Keratinocyte (primary cell): ENCODE measurements at regions not wholly inside any gene's neighbourhood (a gene's known extent, or its start where the extent isn't known, plus 50 kb on each side); places are given as distances from the start of the nearest gene placed in this dataset.

Source experiments
- DNase-seq: peaks from one replicate; pipeline ENCODE4 v3.0.0-alpha.2; 2011; ENCODE audit warnings: low read depth, missing footprints, low spot score
- FAIRE-seq: peaks from 2 replicates; lab custom pipeline; 2011; peaks lifted over from hg19 to GRCh38; lab: Jason Lieb, UNC
- H2AFZ ChIP-seq: 2 replicates; pipeline ENCODE4 v1.6.0; 2012; ENCODE audit warnings: low read length, control low read depth, inconsistent platforms; ENCODE audit not compliant: control insufficient read depth
- H3K27ac ChIP-seq: 2 replicates; pipeline ENCODE4 v1.5.1; 2011; ENCODE audit warnings: low read length; ENCODE audit not compliant: control insufficient read depth, insufficient read depth
- H3K27me3 ChIP-seq: 3 replicates; pipeline ENCODE4 v1.6.0; 2011; ENCODE audit warnings: low read length; ENCODE audit not compliant: control insufficient read depth, insufficient read depth; ENCODE audit errors: extremely low read depth
- H3K36me3 ChIP-seq, 2 experiments: 2 replicates in 1 of 2; 3 replicates in 1 of 2; pipeline ENCODE4 v1.5.1; 2011; ENCODE audit warnings: low read length in 2 of 2, mild to moderate bottlenecking in 1 of 2; ENCODE audit not compliant: control insufficient read depth in 2 of 2, insufficient read depth in 2 of 2; ENCODE audit errors: extremely low read depth in 1 of 2
- H3K4me1 ChIP-seq: 3 replicates; pipeline ENCODE4 v1.5.1; 2011; ENCODE audit warnings: low read length; ENCODE audit not compliant: control insufficient read depth, insufficient read depth; ENCODE audit errors: extremely low read depth
- H3K4me2 ChIP-seq: 3 replicates; pipeline ENCODE4 v1.6.0; 2011; ENCODE audit warnings: low read depth, low read length; ENCODE audit not compliant: control insufficient read depth, insufficient read depth; ENCODE audit errors: extremely low read depth
- H3K4me3 ChIP-seq, 3 experiments: fragments of 200-600 bp in 1 of 3; sonication (generic) in 1 of 3; 2 replicates in 2 of 3; 3 replicates in 1 of 3; pipeline ENCODE4 v1.5.1; 2011 to 2016; ENCODE audit warnings: low read length in 3 of 3, mild to moderate bottlenecking in 3 of 3, control low read depth in 2 of 3, inconsistent platforms in 1 of 3, low read depth in 1 of 3, mixed read lengths in 1 of 3, mixed run types in 1 of 3, moderate library complexity in 1 of 3; ENCODE audit not compliant: control insufficient read depth in 2 of 3, insufficient read depth in 2 of 3; ENCODE audit errors: extremely low read depth in 1 of 3
- H3K79me2 ChIP-seq: 2 replicates; pipeline ENCODE4 v1.6.0; 2012; ENCODE audit warnings: low read length; ENCODE audit not compliant: control insufficient read depth, insufficient read depth
- H3K9ac ChIP-seq: 3 replicates; pipeline ENCODE4 v1.6.0; 2011; ENCODE audit warnings: low read length; ENCODE audit not compliant: control insufficient read depth, insufficient read depth; ENCODE audit errors: extremely low read depth
- H3K9me1 ChIP-seq: 3 replicates; pipeline ENCODE4 v1.6.0; 2011; ENCODE audit warnings: low read length; ENCODE audit not compliant: control insufficient read depth, insufficient read depth; ENCODE audit errors: extremely low read depth
- H3K9me3 ChIP-seq: 2 replicates; pipeline ENCODE4 v1.5.1; 2012; ENCODE audit warnings: low read depth, low read length; ENCODE audit not compliant: control insufficient read depth
- H4K20me1 ChIP-seq: 3 replicates; pipeline ENCODE4 v1.6.0; 2011; ENCODE audit warnings: low read length; ENCODE audit not compliant: control insufficient read depth, insufficient read depth; ENCODE audit errors: extremely low read depth
- EZH2 ChIP-seq: IDR thresholded peaks from one replicate; pipeline ENCODE4 v1.6.1; 2012; ENCODE audit warnings: inconsistent platforms, mild to moderate bottlenecking, low read length, moderate library complexity
- dilution Hi-C: fragments of 300-500 bp; cut with MboI; formaldehyde crosslinking; loops from one replicate; pipeline ENCODE4 v1.7.0; 2020; ENCODE audit warnings: low sequenced_read_pairs; ENCODE audit not compliant: extremely low pct_ligation_motif_present
- TF ChIP-seq, protein P1 (sequence below), 3 experiments: IDR thresholded peaks in 1 of 3; conservative IDR thresholded peaks in 1 of 3; optimal IDR thresholded peaks in 1 of 3; 2 replicates in 2 of 3; 3 replicates in 1 of 3; pipeline versions ENCODE3 to v1.5.1; 2011; ENCODE audit warnings: low read length in 3 of 3, mild to moderate bottlenecking in 3 of 3, moderate library complexity in 2 of 3, control low read depth in 1 of 3, inconsistent platforms in 1 of 3; ENCODE audit not compliant: insufficient read depth in 2 of 3; ENCODE audit errors: extremely low read depth in 1 of 3

GRCh38 chr9:26565118-26565517 lies 327.5 kb downstream of the CAAP1 start:
- dilution Hi-C loops = no loop called here

GRCh38 chr9:26562338-26562737 lies 330.3 kb downstream of the CAAP1 start:
- Histone ChIP-seq H4K20me1 (no peaks in the 10 kb centered on the region), H3K4me3 (no peak overlapping the region), H3K4me1 (no peaks in the 10 kb centered on the region), H3K79me2 (no peaks in the 10 kb centered on the region), H3K36me3 (no peaks in the 10 kb centered on the region), H3K9ac (no peak overlapping the region), H2AFZ (no peak overlapping the region), H3K4me2 (no peak overlapping the region), H3K9me1 (no peaks in the 10 kb centered on the region), H3K9me3 (no peaks in the 10 kb centered on the region), H3K27ac (no peak overlapping the region), H3K27me3 (no peaks in the 10 kb centered on the region)
- no peak for FAIRE-seq
- dilution Hi-C loops = no loop called here
- TF ChIP-seq, protein P1, sequence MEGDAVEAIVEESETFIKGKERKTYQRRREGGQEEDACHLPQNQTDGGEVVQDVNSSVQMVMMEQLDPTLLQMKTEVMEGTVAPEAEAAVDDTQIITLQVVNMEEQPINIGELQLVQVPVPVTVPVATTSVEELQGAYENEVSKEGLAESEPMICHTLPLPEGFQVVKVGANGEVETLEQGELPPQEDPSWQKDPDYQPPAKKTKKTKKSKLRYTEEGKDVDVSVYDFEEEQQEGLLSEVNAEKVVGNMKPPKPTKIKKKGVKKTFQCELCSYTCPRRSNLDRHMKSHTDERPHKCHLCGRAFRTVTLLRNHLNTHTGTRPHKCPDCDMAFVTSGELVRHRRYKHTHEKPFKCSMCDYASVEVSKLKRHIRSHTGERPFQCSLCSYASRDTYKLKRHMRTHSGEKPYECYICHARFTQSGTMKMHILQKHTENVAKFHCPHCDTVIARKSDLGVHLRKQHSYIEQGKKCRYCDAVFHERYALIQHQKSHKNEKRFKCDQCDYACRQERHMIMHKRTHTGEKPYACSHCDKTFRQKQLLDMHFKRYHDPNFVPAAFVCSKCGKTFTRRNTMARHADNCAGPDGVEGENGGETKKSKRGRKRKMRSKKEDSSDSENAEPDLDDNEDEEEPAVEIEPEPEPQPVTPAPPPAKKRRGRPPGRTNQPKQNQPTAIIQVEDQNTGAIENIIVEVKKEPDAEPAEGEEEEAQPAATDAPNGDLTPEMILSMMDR (optimal IDR thresholded peaks at IDR 0.05 in 1 of 3, IDR thresholded peaks at IDR 0.05 in 1 of 3, conservative IDR thresholded peaks at IDR 0.05 in 1 of 3; ENCODE audit: extremely low read depth in 1 of 3, insufficient read depth in 2 of 3, low read length in 3 of 3) = no peak
- no peak for TF ChIP-seq EZH2
- no peak for DNase-seq

More at GRCh38 chr9:26565118-26565517, 327.5 kb downstream of the CAAP1 start:
- Histone ChIP-seq H3K27ac (no peak overlapping the region), H3K9ac (no peak overlapping the region), H3K4me1 (no peaks in the 10 kb centered on the region), H2AFZ (no peak overlapping the region), H3K4me3 (no peak overlapping the region), H3K9me1 (no peaks in the 10 kb centered on the region), H3K9me3 (no peaks in the 10 kb centered on the region), H3K79me2 (no peaks in the 10 kb centered on the region), H3K4me2 (no peak overlapping the region), H4K20me1 (no peaks in the 10 kb centered on the region), H3K27me3 (no peaks in the 10 kb centered on the region), H3K36me3 (no peaks in the 10 kb centered on the region)
- DNase-seq = no peak
- TF ChIP-seq, protein P1 (optimal IDR thresholded peaks at IDR 0.05 in 1 of 3, IDR thresholded peaks at IDR 0.05 in 1 of 3, conservative IDR thresholded peaks at IDR 0.05 in 1 of 3; ENCODE audit: extremely low read depth in 1 of 3, insufficient read depth in 2 of 3, low read length in 3 of 3) = no peak
- no peak for TF ChIP-seq EZH2
- no peak for FAIRE-seq
